ES-I3 (cell line): ENCODE measurements at regions not wholly inside any gene's neighbourhood (a gene's known extent, or its start where the extent isn't known, plus 50 kb on each side); places are given as distances from the start of the nearest gene placed in this dataset.
"Not testable (repeated sequence)": the region's sequence is repeated elsewhere in the genome, so short reads cannot be mapped to it uniquely, and the experiment has no call there.

ENCODE experiments used
- H3K36me3 ChIP-seq: 2 replicates; pipeline ENCODE4 v1.6.1; 2013; ENCODE audit warnings: mild to moderate bottlenecking, low read length, control low read depth, moderate library complexity; ENCODE audit not compliant: insufficient read depth
- H3K4me1 ChIP-seq: 2 replicates; pipeline ENCODE4 v1.6.1; 2013; ENCODE audit warnings: mild to moderate bottlenecking, control low read depth, low read length; ENCODE audit not compliant: insufficient read depth
- H3K9ac ChIP-seq: 2 replicates; pipeline ENCODE4 v1.6.1; 2013; ENCODE audit warnings: low read depth, mild to moderate bottlenecking, low read length, moderate library complexity
- H3K9me3 ChIP-seq: 2 replicates; pipeline ENCODE4 v1.6.1; 2013; ENCODE audit warnings: mild to moderate bottlenecking, low read length, moderate library complexity; ENCODE audit not compliant: control insufficient read depth, insufficient read depth

DNA sequence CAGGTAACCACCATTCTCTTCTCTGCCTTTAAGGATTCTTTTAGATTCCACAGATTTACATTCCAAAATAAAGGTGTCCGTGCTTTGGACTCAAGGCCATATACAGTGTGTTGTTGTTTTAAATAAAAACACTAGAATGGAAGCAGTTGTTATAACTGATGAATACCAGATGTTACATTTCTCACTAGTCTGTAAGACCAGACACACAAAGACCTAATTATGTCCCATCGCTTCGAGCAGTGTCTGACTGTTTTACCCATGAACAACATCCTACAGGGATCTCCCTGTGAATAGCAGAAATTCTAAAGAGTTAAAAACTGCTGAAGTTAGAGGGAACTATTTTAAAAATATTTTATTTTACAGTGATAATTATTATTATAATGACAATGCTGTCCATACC is 574.7 kb upstream of the ZP4 start:
- no peaks in the 10 kb centered on the region for H3K36me3 ChIP-seq

DNA sequence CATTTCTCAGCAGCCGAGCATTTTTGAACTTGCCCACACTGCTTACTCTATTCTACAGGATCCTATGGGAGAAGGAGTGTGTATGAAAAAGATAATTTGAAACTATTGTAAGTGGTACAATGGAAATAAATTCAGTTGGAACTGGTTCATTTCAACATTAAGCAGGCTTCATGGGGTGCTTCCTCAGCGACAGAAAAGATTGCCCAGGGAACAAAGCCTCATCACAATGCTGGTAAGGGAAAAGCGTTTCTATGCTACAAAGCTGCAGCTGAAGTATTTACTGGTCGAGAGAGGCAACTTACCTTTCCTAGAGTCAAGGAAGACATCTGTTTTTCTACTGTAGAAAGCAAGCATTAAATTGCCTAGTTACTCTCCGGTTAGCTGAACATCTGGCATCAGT is 568.2 kb upstream of the ZP4 start:
- Histone ChIP-seq H3K9me3 (0 out of 2 replicates have a peak, but pooled peaks cover 2% of the 10 kb centered on the region), H3K36me3 (no peaks in the 10 kb centered on the region), H3K4me1 (peaks cover 2% of the 10 kb centered on the region; the same call in 1 of the 2 replicates), H3K9ac (no peak overlapping the region)

More for the DNA sequence above, 574.7 kb upstream of the ZP4 start:
- Histone ChIP-seq H3K4me1 (peaks cover 11% of the 10 kb centered on the region; the same call in 1 of the 2 replicates), H3K9ac (no peak overlapping the region), H3K9me3 (peaks cover 4% of the 10 kb centered on the region; the same call in 1 of the 2 replicates)

DNA sequence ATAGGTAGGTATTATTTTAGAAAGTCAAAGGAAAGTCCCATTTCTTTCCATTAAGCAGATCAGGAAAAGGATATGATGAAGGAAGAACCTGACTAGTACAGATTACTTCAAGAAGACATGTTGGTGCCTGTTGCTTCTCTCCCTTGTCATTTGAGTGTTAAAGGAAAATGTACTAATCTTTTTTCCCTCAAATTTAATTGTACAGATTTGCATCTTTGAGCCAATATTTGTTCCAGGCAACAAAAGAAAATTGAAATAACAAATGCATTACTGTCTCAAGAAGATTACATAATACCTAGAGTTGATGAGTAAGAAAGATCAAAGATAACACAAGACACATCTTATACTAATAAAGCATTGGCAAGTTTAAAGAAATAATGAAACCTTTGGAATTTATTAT is 566.9 kb upstream of the ZP4 start:
- Histone ChIP-seq H3K36me3 (no peaks in the 10 kb centered on the region), H3K9me3 (0 out of 2 replicates have a peak, but pooled peaks cover 3% of the 10 kb centered on the region)

GRCh38 chr1:238451781-238452310 is 561.1 kb upstream of the ZP4 start:
- Histone ChIP-seq H3K4me1 (no peaks in the 10 kb centered on the region), H3K36me3 (no peaks in the 10 kb centered on the region), H3K9me3 (0 out of 2 replicates have a peak, but pooled peaks cover 3% of the 10 kb centered on the region), H3K9ac (no peak overlapping the region)

More for the DNA sequence above, 566.9 kb upstream of the ZP4 start:
- H3K9ac ChIP-seq = no peak overlapping the region
- peaks cover 2% of the 10 kb centered on the region; the same call in 1 of the 2 replicates for H3K4me1 ChIP-seq

- H3K9ac ChIP-seq = no peak overlapping the region
- no peaks in the 10 kb centered on the region for H3K36me3 ChIP-seq
- H3K4me1 ChIP-seq = no peaks in the 10 kb centered on the region
- 0 out of 2 replicates have a peak, but pooled peaks cover 3% of the 10 kb centered on the region for H3K9me3 ChIP-seq
Observed at GRCh38 chr1:238450976-238451375, 560.3 kb upstream of the ZP4 start.

GRCh38 chr1:238443687-238444086 is 553.0 kb upstream of the ZP4 start:
- Histone ChIP-seq H3K9me3 (0 out of 2 replicates have a peak, but pooled peaks cover 3% of the 10 kb centered on the region), H3K4me1 (no peaks in the 10 kb centered on the region), H3K9ac (no peak overlapping the region), H3K36me3 (no peaks in the 10 kb centered on the region)

DNA sequence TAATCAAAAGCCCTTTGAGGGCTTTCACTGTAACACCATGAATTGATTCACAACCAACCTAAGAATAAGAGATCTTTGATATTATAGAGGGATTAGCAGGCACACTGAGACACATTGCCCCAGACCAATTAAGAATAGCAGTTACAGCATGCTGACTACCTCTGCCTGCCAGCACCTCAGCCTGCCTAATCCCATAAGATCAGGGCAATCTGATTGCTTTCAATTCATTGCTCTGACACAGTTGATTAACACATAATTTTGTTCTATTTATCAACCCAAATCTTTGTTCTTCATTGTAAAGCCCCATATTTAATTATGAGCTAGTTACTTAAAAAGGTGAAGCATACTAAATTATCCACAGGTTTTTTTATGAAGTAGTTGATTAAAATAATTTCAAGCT is 548.8 kb upstream of the ZP4 start:
- Histone ChIP-seq H3K9ac (no peak overlapping the region), H3K9me3 (0 out of 2 replicates have a peak, but pooled peaks cover 3% of the 10 kb centered on the region), H3K4me1 (no peaks in the 10 kb centered on the region), H3K36me3 (no peaks in the 10 kb centered on the region)

- no peaks in the 10 kb centered on the region for H3K36me3 ChIP-seq
- 0 out of 2 replicates have a peak, but pooled peaks cover 3% of the 10 kb centered on the region for H3K9me3 ChIP-seq
- H3K9ac ChIP-seq = no peak overlapping the region
- no peaks in the 10 kb centered on the region for H3K4me1 ChIP-seq
Observed at GRCh38 chr1:238438311-238439270, 547.9 kb upstream of the ZP4 start.

GRCh38 chr1:238429703-238430102 is 539.0 kb upstream of the ZP4 start:
- not testable (repeated sequence) for H3K4me1 ChIP-seq, H3K36me3 ChIP-seq, H3K9me3 ChIP-seq, H3K9ac ChIP-seq

- Histone ChIP-seq H3K9me3 (no peaks in the 10 kb centered on the region), H3K9ac (no peak overlapping the region), H3K4me1 (no peaks in the 10 kb centered on the region), H3K36me3 (no peaks in the 10 kb centered on the region)
Observed at GRCh38 chr1:238419209-238419608, 528.5 kb upstream of the ZP4 start.

DNA sequence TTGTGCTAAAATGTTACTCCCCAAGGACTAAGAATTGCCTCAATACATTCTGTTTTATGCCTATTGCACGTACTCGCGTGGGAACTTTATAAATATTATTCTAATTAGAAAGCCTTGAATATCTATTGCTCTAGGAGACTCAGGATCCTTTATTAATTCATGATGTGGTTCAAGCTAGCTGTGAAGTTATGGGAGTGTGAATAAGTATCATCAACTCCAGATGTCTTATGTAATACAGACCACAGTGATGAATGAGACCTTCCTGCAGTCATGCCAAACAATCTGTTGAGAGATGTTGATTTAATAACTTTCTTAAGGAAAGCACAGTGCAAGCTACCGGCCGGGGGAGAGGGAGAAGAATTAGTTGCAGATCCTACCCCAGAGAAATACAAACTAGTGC is 519.2 kb upstream of the ZP4 start:
- Histone ChIP-seq H3K4me1 (no peaks in the 10 kb centered on the region), H3K36me3 (no peaks in the 10 kb centered on the region), H3K9me3 (no peaks in the 10 kb centered on the region), H3K9ac (no peak overlapping the region)

- Histone ChIP-seq H3K36me3 (no peaks in the 10 kb centered on the region), H3K9me3 (no peaks in the 10 kb centered on the region), H3K9ac (no peak overlapping the region), H3K4me1 (no peaks in the 10 kb centered on the region)
Observed at GRCh38 chr1:238409191-238409850, 518.6 kb upstream of the ZP4 start.

- H3K9me3 ChIP-seq = no peaks in the 10 kb centered on the region
- no peaks in the 10 kb centered on the region for H3K4me1 ChIP-seq
- H3K36me3 ChIP-seq = no peaks in the 10 kb centered on the region
- H3K9ac ChIP-seq = no peak overlapping the region
Observed at GRCh38 chr1:238408737-238409136, 518.0 kb upstream of the ZP4 start.

- Histone ChIP-seq H3K36me3 (no peaks in the 10 kb centered on the region), H3K9ac (no peak overlapping the region), H3K4me1 (no peaks in the 10 kb centered on the region), H3K9me3 (no peaks in the 10 kb centered on the region)
Observed at GRCh38 chr1:238406098-238406860, 515.6 kb upstream of the ZP4 start.
